Sigmoid colon (tissue), 4 donors: ENCODE measurements at regions not wholly inside any gene's neighbourhood (a gene's known extent, or its start where the extent isn't known, plus 50 kb on each side); places are given as distances from the start of the nearest gene placed in this dataset.

Experiments
- EP300 ChIP-seq, 4 donors: sonication (generic); formaldehyde crosslinking; IDR thresholded peaks; one replicate each; pipeline ENCODE4 v1.6.1; 2017; ENCODE audit warnings: antibody characterized with exemption in 4 of 4
- POLR2AphosphoS5 ChIP-seq, 4 donors: sonication (generic); formaldehyde crosslinking; IDR thresholded peaks; one replicate each; pipeline ENCODE4 v1.6.1; 2017; ENCODE audit warnings: antibody characterized with exemption in 4 of 4

DNA sequence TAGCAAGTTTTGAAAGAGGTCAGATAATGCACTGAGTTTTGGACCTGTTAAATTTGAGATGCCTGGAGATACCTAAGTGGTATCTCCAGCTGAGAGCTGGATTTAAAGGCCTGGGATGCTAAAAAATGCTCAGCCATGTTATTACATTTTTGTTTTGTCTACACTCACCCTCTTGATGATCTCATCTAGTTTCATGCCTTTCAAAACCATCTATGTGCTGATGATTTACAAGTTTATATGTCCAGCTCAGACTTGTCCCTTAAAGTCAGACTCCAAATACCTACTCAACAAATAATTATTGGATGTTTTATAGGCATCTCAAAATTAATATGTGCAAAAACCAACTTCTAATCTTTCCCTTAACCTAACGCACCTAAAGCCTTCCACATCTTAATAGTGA, 103.6 kb upstream of the OR9G4 start:
- TF ChIP-seq EP300 (IDR thresholded peaks at IDR 0.05) (no peak), POLR2AphosphoS5 (IDR thresholded peaks at IDR 0.05) (no peak)
